ENCODE measurements at regions not wholly inside any gene's neighbourhood (a gene's known extent, or its start where the extent isn't known, plus 50 kb on each side); places are given as distances from the start of the nearest gene placed in this dataset.
A peak's percentile ranks its signal among the peaks of the same experiment; 100 is the strongest.

DNA sequence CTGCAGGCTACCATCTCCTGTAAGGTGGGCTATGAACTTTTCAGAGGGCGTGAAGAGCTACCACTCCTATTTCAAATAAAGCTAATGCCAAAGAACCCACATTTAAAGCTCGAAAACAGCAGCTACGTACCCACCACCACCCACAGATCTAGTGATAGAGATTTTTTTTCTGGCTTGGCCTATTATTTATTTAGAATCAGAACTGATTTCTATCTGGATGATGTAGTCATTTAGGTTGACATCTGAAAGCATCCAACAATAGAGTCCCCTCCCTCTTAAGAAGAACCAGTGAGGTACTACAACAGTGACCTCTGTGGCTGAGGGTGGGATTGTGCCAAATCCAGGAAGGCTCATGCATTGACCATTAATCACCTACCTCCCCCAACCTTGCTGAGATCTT lies 113.8 kb upstream of the ADO start:
- Histone ChIP-seq H3K4me1 (ENCODE audit: insufficient read depth) (peaks cover 18% of the 10 kb centered on the region), H3K27ac (ENCODE audit: low read depth) (no peak overlapping the region), H2AFZ (no peak overlapping the region), H3K27me3 (ENCODE audit: insufficient read depth) (no peaks in the 10 kb centered on the region), H3K4me3 (no peak overlapping the region), H3F3A (replicated peaks; ENCODE audit: low read depth) (no peaks in the 10 kb centered on the region), H3K36me3 (ENCODE audit: insufficient read depth) (no peaks in the 10 kb centered on the region), H3K79me2 (replicated peaks; ENCODE audit: insufficient read depth) (no peaks in the 10 kb centered on the region), H3K4me2 (no peak overlapping the region), H4K20me1 (replicated peaks; ENCODE audit: insufficient read depth) (no peaks in the 10 kb centered on the region), H3K9me2 (ENCODE audit: insufficient read depth) (peaks cover 12% of the 10 kb centered on the region; the same call in 1 of the 2 replicates)
- Mint-ChIP-seq H3K36me3 (ENCODE audit: low read depth) (peaks cover 2% of the 10 kb centered on the region; the same call in 2 of the 3 replicates), H3K9me3 (peaks cover 13% of the 10 kb centered on the region), H3K27ac (no peak overlapping the region), H3K27me3 (ENCODE audit: insufficient read depth, low read depth, poor library complexity) (peaks cover 7% of the 10 kb centered on the region), H3K4me3 (no peak overlapping the region), H3K4me1 (peaks cover 20% of the 10 kb centered on the region)
- ATAC-seq: peak; percentile 79
- TF ChIP-seq NANOG (IDR thresholded peaks at IDR 0.05; ENCODE audit: borderline replicate concordance) (no peak), REST (IDR thresholded peaks at IDR 0.05; ENCODE audit: unreplicated experiment) (no peak), CTCF (conservative IDR thresholded peaks at IDR 0.05; ENCODE audit: low read depth in 2 of 2) (peak; percentile 39 to 51), CREB1 (CRISPR knock-in tag; IDR thresholded peaks at IDR 0.05; ENCODE audit: low read depth) (no peak), ZNF331 (CRISPR knock-in tag; IDR thresholded peaks at IDR 0.05; ENCODE audit: low read depth) (no peak), POLR2AphosphoS5 (IDR thresholded peaks at IDR 0.05; ENCODE audit: low read depth) (no peak), ZNF114 (CRISPR knock-in tag; IDR thresholded peaks at IDR 0.05) (no peak), JUNB (IDR thresholded peaks at IDR 0.05; ENCODE audit: unreplicated experiment) (no peak), EZH2phosphoT487 (IDR thresholded peaks at IDR 0.05; ENCODE audit: unreplicated experiment) (no peak), STAT1 (IDR thresholded peaks at IDR 0.05; ENCODE audit: unreplicated experiment) (no peak), EZH2 (IDR thresholded peaks at IDR 0.05; ENCODE audit: low read depth, unreplicated experiment) (no peak)
- TF ChIP-seq, protein P1, sequence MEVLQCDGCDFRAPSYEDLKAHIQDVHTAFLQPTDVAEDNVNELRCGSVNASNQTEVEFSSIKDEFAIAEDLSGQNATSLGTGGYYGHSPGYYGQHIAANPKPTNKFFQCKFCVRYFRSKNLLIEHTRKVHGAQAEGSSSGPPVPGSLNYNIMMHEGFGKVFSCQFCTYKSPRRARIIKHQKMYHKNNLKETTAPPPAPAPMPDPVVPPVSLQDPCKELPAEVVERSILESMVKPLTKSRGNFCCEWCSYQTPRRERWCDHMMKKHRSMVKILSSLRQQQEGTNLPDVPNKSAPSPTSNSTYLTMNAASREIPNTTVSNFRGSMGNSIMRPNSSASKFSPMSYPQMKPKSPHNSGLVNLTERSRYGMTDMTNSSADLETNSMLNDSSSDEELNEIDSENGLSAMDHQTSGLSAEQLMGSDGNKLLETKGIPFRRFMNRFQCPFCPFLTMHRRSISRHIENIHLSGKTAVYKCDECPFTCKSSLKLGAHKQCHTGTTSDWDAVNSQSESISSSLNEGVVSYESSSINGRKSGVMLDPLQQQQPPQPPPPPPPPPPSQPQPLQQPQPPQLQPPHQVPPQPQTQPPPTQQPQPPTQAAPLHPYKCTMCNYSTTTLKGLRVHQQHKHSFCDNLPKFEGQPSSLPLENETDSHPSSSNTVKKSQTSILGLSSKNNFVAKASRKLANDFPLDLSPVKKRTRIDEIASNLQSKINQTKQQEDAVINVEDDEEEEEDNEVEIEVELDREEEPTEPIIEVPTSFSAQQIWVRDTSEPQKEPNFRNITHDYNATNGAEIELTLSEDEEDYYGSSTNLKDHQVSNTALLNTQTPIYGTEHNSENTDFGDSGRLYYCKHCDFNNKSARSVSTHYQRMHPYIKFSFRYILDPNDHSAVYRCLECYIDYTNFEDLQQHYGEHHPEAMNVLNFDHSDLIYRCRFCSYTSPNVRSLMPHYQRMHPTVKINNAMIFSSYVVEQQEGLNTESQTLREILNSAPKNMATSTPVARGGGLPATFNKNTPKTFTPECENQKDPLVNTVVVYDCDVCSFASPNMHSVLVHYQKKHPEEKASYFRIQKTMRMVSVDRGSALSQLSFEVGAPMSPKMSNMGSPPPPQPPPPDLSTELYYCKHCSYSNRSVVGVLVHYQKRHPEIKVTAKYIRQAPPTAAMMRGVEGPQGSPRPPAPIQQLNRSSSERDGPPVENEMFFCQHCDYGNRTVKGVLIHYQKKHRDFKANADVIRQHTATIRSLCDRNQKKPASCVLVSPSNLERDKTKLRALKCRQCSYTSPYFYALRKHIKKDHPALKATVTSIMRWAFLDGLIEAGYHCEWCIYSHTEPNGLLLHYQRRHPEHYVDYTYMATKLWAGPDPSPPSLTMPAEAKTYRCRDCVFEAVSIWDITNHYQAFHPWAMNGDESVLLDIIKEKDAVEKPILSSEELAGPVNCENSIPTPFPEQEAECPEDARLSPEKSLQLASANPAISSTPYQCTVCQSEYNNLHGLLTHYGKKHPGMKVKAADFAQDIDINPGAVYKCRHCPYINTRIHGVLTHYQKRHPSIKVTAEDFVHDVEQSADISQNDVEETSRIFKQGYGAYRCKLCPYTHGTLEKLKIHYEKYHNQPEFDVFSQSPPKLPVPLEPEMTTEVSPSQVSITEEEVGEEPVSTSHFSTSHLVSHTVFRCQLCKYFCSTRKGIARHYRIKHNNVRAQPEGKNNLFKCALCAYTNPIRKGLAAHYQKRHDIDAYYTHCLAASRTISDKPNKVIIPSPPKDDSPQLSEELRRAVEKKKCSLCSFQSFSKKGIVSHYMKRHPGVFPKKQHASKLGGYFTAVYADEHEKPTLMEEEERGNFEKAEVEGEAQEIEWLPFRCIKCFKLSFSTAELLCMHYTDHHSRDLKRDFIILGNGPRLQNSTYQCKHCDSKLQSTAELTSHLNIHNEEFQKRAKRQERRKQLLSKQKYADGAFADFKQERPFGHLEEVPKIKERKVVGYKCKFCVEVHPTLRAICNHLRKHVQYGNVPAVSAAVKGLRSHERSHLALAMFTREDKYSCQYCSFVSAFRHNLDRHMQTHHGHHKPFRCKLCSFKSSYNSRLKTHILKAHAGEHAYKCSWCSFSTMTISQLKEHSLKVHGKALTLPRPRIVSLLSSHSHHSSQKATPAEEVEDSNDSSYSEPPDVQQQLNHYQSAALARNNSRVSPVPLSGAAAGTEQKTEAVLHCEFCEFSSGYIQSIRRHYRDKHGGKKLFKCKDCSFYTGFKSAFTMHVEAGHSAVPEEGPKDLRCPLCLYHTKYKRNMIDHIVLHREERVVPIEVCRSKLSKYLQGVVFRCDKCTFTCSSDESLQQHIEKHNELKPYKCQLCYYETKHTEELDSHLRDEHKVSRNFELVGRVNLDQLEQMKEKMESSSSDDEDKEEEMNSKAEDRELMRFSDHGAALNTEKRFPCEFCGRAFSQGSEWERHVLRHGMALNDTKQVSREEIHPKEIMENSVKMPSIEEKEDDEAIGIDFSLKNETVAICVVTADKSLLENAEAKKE (CRISPR knock-in tag; IDR thresholded peaks at IDR 0.05): peak; percentile 3; the same call in 1 of the 2 replicates
- TF ChIP-seq, protein P2, sequence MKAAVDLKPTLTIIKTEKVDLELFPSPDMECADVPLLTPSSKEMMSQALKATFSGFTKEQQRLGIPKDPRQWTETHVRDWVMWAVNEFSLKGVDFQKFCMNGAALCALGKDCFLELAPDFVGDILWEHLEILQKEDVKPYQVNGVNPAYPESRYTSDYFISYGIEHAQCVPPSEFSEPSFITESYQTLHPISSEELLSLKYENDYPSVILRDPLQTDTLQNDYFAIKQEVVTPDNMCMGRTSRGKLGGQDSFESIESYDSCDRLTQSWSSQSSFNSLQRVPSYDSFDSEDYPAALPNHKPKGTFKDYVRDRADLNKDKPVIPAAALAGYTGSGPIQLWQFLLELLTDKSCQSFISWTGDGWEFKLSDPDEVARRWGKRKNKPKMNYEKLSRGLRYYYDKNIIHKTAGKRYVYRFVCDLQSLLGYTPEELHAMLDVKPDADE (IDR thresholded peaks at IDR 0.05): no peak
- peak; percentile 50 for DNase-seq (ENCODE audit: low spot score)
